AG04450 (cell line): ENCODE measurements at regions not wholly inside any gene's neighbourhood (a gene's known extent, or its start where the extent isn't known, plus 50 kb on each side); places are given as distances from the start of the nearest gene placed in this dataset.

ENCODE experiments used
- CTCF ChIA-PET: fragments of 300-600, 350-600 bp; formaldehyde crosslinking; extraction: SDS; loops from one replicate; lab custom pipeline; 2022; ENCODE audit warnings: antibody characterized with exemption, inconsistent platforms; lab: Charles Lee
- POLR2A ChIA-PET: fragments of 350-600 bp; formaldehyde crosslinking; extraction: SDS; loops from one replicate; lab custom pipeline; 2021; ENCODE audit warnings: antibody characterized with exemption, inconsistent platforms; lab: Yijun Ruan, JAX
- DNase-seq: peaks from one replicate; pipeline ENCODE4 v3.0.0-alpha.2; 2011; ENCODE audit warnings: low read depth, low spot score
- H3K27ac ChIP-seq: one replicate; pipeline ENCODE4 v1.5.1; 2012; ENCODE audit warnings: low read depth, low read length, control low read depth
- H3K27me3 ChIP-seq: one replicate; pipeline ENCODE4 v1.6.0; 2012; ENCODE audit warnings: low read length; ENCODE audit not compliant: control insufficient read depth, insufficient read depth
- H3K4me3 ChIP-seq: 2 replicates; pipeline ENCODE4 v1.5.1; 2011; ENCODE audit warnings: mild to moderate bottlenecking, low read depth, low read length, control low read depth
- H3K9me3 ChIP-seq: 2 replicates; pipeline ENCODE4 v1.5.1; 2012; ENCODE audit warnings: low read length; ENCODE audit not compliant: control insufficient read depth, insufficient read depth
- CTCF ChIP-seq: IDR thresholded peaks from 2 replicates; pipeline ENCODE4 v1.5.1; 2011; ENCODE audit warnings: low read depth, low read length, control low read depth, inconsistent platforms

GRCh38 chr11:101721270-101721669, 137.5 kb upstream of the TRPC6 start:
- POLR2A ChIA-PET: no interaction called here
- Histone ChIP-seq H3K27me3 (no peaks in the 10 kb centered on the region), H3K9me3 (no peaks in the 10 kb centered on the region), H3K27ac (no peak overlapping the region), H3K4me3 (no peak overlapping the region)
- CTCF ChIA-PET: no interaction called here
- TF ChIP-seq CTCF: no peak
- no peak for DNase-seq

- H3K27me3 ChIP-seq: no peaks in the 10 kb centered on the region
- TF ChIP-seq CTCF: no peak
- ChIA-PET CTCF (interaction anchor here (0.6 kb wide), 1 partner anchor 116 kb away, joined by 3 read pairs; no protein-coding TSS in a partner anchor), POLR2A (no interaction called here)
- H3K9me3 ChIP-seq: no peaks in the 10 kb centered on the region
- no peak overlapping the region for H3K4me3 ChIP-seq
- H3K27ac ChIP-seq: no peak overlapping the region
- DNase-seq: peak; percentile 42
Observed at GRCh38 chr11:101718402-101718801, 134.6 kb upstream of the TRPC6 start.

- no peak for DNase-seq
- ChIA-PET POLR2A (no interaction called here), CTCF (no interaction called here)
- H3K27ac ChIP-seq: no peak overlapping the region
- no peaks in the 10 kb centered on the region for H3K9me3 ChIP-seq
- no peaks in the 10 kb centered on the region for H3K27me3 ChIP-seq
- no peak for TF ChIP-seq CTCF
- H3K4me3 ChIP-seq: no peak overlapping the region
Observed at GRCh38 chr11:101717619-101718018, 133.8 kb upstream of the TRPC6 start.

- H3K4me3 ChIP-seq: no peak overlapping the region
- no peak for TF ChIP-seq CTCF
- ChIA-PET CTCF (no interaction called here), POLR2A (no interaction called here)
- no peak overlapping the region for H3K27ac ChIP-seq
- H3K9me3 ChIP-seq: no peaks in the 10 kb centered on the region
- DNase-seq: no peak
- no peaks in the 10 kb centered on the region for H3K27me3 ChIP-seq
Observed at GRCh38 chr11:101715281-101715680, 131.5 kb upstream of the TRPC6 start.

GRCh38 chr11:101707477-101707876, 123.7 kb upstream of the TRPC6 start:
- Histone ChIP-seq H3K4me3 (no peak overlapping the region), H3K9me3 (no peaks in the 10 kb centered on the region), H3K27me3 (no peaks in the 10 kb centered on the region), H3K27ac (no peak overlapping the region)
- CTCF ChIA-PET: no interaction called here
- TF ChIP-seq CTCF: no peak
- POLR2A ChIA-PET: no interaction called here
- DNase-seq: no peak
